MCF 10A (cell line): ENCODE measurements at regions not wholly inside any gene's neighbourhood (a gene's known extent, or its start where the extent isn't known, plus 50 kb on each side); places are given as distances from the start of the nearest gene placed in this dataset.

Source experiments
- BruUV-seq: library from RNA; stranded (reverse); fragments of 400-500 nt; replicated peaks from 2 replicates; lab custom pipeline; 2021; lab: Mats Ljungman, UMichigan
- CTCF ChIA-PET: fragments of 300-600 bp; sonication (Branson Sonifier 250); formaldehyde crosslinking; extraction: SDS; loops from one replicate; lab custom pipeline; 2021; ENCODE audit warnings: antibody characterized with exemption, inconsistent platforms; lab: Yijun Ruan, JAX
- POLR2A ChIA-PET: fragments of 300-600, 350-650 bp; sonication (Branson Sonifier 250); formaldehyde crosslinking; extraction: SDS; loops from one replicate; lab custom pipeline; 2020; ENCODE audit warnings: antibody characterized with exemption, inconsistent platforms; lab: Yijun Ruan, JAX
- DNase-seq: peaks from one replicate; pipeline ENCODE4 v3.0.0-alpha.2; 2018; ENCODE audit not compliant: unreplicated experiment
- H3K27ac Mint-ChIP-seq: one replicate; pipeline ENCODE4 v1.8.0; 2022; ENCODE audit warnings: mild to moderate bottlenecking, low read depth, mixed read lengths; ENCODE audit not compliant: unreplicated experiment
- H3K27me3 Mint-ChIP-seq: one replicate; pipeline ENCODE4 v1.8.0; 2022; ENCODE audit warnings: mixed read lengths; ENCODE audit not compliant: insufficient read depth, unreplicated experiment
- H3K36me3 Mint-ChIP-seq: one replicate; pipeline ENCODE4 v1.8.0; 2022; ENCODE audit warnings: mild to moderate bottlenecking, moderate library complexity, mixed read lengths; ENCODE audit not compliant: insufficient read depth, unreplicated experiment
- H3K4me1 Mint-ChIP-seq: one replicate; pipeline ENCODE4 v1.8.0; 2022; ENCODE audit warnings: mixed read lengths; ENCODE audit not compliant: insufficient read depth, unreplicated experiment
- H3K4me3 Mint-ChIP-seq: one replicate; pipeline ENCODE4 v1.8.0; 2022; ENCODE audit warnings: mild to moderate bottlenecking, moderate library complexity, mixed read lengths; ENCODE audit not compliant: unreplicated experiment
- H3K9me3 Mint-ChIP-seq: one replicate; pipeline ENCODE4 v1.8.0; 2022; ENCODE audit warnings: mixed read lengths; ENCODE audit not compliant: unreplicated experiment
- intact Hi-C: fragments of 100-400 bp; cut with micrococcal nuclease; formaldehyde crosslinking; loops from 2 replicates; pipeline ENCODE4 v1.14.1; 2022
- TF ChIP-seq, protein P1 (sequence below): fragments of 200-600 bp; IDR thresholded peaks from one replicate; pipeline ENCODE4 v1.8.0; 2022; ENCODE audit warnings: antibody characterized with exemption, mild to moderate bottlenecking; ENCODE audit not compliant: unreplicated experiment

DNA sequence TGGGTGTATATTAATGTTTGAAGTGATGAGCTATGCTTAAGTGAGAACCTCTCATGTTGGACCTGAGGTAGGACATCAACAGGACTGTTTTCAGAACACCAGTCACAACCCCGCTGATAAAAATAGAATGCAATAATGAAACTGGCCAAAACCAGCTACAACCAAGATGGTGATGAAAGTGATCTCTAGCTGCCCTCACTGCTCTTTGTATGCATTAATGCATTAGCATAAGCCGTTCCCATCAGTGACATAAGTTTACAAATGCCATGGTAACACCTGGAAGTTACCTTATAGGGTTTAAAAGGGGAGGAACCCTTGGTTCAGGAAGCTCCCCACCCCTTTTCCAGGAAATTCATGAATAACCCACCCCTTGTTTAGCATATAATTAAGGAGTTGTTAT lies 672.5 kb upstream of the EEF2KMT start:
- no peak for DNase-seq
- ChIA-PET POLR2A (no interaction called here), CTCF (no interaction called here)
- intact Hi-C loops: no loop called here
- H3K36me3 Mint-ChIP-seq: peaks cover 5% of the 10 kb centered on the region
- H3K4me3 Mint-ChIP-seq: no peak overlapping the region
- H3K27me3 Mint-ChIP-seq: no peaks in the 10 kb centered on the region
- no TSS peak for BruUV-seq
- peaks cover 42% of the 10 kb centered on the region for H3K9me3 Mint-ChIP-seq
- no peak overlapping the region for H3K27ac Mint-ChIP-seq
- no peaks in the 10 kb centered on the region for H3K4me1 Mint-ChIP-seq
- TF ChIP-seq, protein P1, sequence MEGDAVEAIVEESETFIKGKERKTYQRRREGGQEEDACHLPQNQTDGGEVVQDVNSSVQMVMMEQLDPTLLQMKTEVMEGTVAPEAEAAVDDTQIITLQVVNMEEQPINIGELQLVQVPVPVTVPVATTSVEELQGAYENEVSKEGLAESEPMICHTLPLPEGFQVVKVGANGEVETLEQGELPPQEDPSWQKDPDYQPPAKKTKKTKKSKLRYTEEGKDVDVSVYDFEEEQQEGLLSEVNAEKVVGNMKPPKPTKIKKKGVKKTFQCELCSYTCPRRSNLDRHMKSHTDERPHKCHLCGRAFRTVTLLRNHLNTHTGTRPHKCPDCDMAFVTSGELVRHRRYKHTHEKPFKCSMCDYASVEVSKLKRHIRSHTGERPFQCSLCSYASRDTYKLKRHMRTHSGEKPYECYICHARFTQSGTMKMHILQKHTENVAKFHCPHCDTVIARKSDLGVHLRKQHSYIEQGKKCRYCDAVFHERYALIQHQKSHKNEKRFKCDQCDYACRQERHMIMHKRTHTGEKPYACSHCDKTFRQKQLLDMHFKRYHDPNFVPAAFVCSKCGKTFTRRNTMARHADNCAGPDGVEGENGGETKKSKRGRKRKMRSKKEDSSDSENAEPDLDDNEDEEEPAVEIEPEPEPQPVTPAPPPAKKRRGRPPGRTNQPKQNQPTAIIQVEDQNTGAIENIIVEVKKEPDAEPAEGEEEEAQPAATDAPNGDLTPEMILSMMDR: no peak

DNA sequence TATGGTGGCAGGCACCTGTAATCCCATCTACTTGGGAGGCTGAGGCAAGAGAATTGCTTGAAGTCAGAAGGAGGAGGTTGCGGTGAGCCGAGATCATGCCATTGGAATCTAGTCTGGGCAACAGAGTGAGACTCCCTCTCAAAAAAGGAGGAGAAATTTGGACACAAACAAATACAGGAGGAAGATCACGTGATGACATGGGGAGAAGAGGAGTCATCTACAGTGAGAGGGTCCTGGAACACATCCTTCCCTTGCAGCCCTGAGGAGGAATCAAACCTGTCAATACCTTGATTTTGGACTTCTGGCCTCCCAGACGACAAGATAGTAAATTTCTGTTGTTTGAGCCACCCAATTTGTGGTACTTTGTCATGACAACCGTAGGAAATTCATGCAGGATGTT lies 671.9 kb upstream of the EEF2KMT start:
- intact Hi-C loops: no loop called here
- no peak overlapping the region for H3K4me3 Mint-ChIP-seq
- H3K27ac Mint-ChIP-seq: no peak overlapping the region
- DNase-seq: no peak
- no peaks in the 10 kb centered on the region for H3K27me3 Mint-ChIP-seq
- H3K36me3 Mint-ChIP-seq: peaks cover 5% of the 10 kb centered on the region
- H3K9me3 Mint-ChIP-seq: peaks cover 38% of the 10 kb centered on the region
- TF ChIP-seq, protein P1: no peak
- no peaks in the 10 kb centered on the region for H3K4me1 Mint-ChIP-seq
- BruUV-seq: no TSS peak
- ChIA-PET POLR2A (no interaction called here), CTCF (no interaction called here)

- H3K4me1 Mint-ChIP-seq: no peaks in the 10 kb centered on the region
- peaks cover 5% of the 10 kb centered on the region for H3K36me3 Mint-ChIP-seq
- CTCF ChIA-PET: no interaction called here
- BruUV-seq: no TSS peak
- H3K9me3 Mint-ChIP-seq: peaks cover 32% of the 10 kb centered on the region
- TF ChIP-seq, protein P1: no peak
- H3K27ac Mint-ChIP-seq: no peak overlapping the region
- H3K4me3 Mint-ChIP-seq: no peak overlapping the region
- H3K27me3 Mint-ChIP-seq: no peaks in the 10 kb centered on the region
- intact Hi-C loops: no loop called here
- DNase-seq: no peak
- POLR2A ChIA-PET: no interaction called here
These were observed 670.9 kb upstream of the EEF2KMT start for GRCh38 chr16:5768445-5768844.

DNA sequence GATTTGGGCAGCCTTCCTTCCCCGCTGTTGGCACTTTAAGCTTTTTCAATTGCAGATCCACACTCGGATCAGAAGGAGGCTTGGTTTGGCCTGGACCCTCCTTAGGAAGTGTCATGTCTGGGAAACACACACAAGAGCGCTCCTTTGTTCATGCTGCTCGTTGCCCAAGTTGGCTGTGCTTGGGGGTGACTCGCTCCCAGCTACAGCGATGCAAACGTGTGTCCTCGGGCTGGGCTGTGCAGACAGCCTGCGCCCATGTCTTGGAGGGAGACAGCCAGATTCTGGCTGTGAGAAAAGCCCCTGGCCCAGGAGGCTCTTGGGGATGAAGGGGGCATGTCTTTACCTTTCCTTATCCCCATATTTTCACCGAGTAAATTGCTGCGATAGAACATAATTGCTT lies 665.6 kb upstream of the EEF2KMT start:
- intact Hi-C loops: no loop called here
- ChIA-PET POLR2A (no interaction called here), CTCF (no interaction called here)
- Mint-ChIP-seq H3K36me3 (no peaks in the 10 kb centered on the region), H3K9me3 (peaks cover 36% of the 10 kb centered on the region), H3K4me1 (no peaks in the 10 kb centered on the region), H3K27me3 (no peaks in the 10 kb centered on the region), H3K27ac (no peak overlapping the region), H3K4me3 (no peak overlapping the region)
- BruUV-seq: no TSS peak
- TF ChIP-seq, protein P1: no peak
- DNase-seq: no peak
